Limb (tissue), 2 donors: ENCODE measurements at regions not wholly inside any gene's neighbourhood (a gene's known extent, or its start where the extent isn't known, plus 50 kb on each side); places are given as distances from the start of the nearest gene placed in this dataset.

Source experiments
- DNase-seq, 2 donors: peaks; one replicate each; pipeline ENCODE4 v3.0.0-alpha.2; 2016; ENCODE audit errors: extremely low spot score in 2 of 2

DNA sequence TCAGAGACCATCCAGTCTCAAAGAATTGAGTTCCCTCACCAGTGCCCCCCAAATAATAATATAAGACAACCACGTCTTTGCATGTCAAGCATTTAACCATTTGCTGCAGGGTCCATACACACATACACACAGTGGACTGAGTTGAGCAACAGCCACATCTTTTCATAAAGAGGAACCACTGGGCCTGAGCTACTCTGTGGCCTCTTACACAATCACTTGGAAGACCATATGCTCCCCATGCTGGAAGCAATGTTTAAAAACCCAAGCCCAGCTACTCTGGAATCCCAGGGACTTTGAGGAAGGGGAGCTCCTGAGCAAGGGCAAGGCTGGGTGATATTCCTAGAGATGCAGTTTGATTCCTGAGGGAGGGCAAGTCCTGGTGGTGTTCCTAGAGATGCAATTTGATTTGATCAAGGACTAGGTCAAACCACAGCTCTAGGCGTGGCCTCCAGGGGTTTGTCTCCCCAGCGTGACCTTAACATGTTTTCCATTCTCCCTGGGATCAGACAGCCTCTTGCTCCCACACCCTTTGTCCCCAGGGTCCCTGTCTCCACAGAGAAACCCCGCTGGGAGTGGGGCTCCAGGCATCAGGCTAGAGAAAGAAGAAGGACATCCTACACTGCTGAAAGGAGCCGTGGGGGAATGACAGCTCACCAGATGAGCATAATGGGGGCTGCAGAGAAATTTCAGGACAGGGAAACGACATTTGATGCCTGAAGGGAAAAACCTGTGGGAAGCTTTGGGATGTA is 376.2 kb upstream of the MGMT start:
- DNase-seq, result no peak

DNA sequence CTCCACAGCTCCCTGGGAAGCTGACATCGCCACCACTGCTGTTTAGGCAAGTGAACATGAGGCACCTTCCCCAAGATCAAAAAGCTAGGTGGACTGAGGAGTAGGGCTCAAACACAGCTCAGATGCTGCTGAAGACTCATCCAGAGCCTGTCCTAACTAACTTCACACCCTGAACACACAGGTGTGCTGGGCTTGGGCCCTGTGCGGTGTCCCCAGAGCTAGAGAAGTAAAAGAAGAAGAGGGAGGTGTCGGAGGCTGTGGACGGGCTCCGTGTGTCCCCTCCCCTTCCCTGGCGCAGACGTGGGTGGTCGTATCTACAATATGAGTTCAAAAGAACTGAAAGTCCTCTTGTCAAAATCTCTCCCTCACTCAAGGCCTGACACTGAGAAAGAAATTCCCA is 373.4 kb upstream of the MGMT start:
- no peak for DNase-seq

DNA sequence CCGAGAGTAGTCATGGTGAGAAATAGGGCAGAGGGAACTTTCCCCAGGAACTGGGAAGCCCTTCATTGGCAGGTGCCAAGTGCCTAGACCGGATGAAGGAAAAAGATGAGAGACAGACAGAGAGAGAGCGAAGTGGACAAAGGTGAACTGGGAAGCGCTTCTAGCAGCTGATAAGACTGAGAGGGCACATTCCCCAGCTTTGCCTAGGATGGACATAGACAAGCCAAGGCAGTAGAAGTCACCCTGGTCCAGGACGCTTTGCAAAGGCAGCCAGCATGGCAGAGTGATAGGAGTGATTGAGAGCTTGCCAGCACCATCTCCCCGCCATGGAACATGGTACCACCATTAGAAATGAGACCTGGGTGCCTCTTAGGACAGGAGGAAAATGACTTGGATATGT is 372.8 kb upstream of the MGMT start:
- no peak for DNase-seq

DNA sequence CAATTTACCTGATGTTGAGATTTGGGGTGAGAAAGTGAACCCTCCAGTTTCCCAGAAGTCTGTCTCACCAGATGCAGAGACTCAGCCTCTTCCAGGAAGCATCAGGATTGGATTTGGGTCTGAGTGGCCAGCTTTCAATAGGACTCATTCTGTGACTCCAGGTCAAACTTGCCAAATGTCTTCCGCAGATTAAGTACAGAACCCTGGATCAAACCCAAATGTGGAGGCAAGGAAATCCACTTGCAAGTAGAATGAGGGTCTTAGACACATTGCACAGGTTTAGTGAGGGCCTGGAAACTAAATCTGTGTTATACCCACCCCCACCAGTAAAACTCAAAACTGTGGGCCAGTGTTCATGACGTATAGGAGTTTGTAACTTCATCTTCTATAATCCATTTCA is 372.2 kb upstream of the MGMT start:
- no peak for DNase-seq

DNA sequence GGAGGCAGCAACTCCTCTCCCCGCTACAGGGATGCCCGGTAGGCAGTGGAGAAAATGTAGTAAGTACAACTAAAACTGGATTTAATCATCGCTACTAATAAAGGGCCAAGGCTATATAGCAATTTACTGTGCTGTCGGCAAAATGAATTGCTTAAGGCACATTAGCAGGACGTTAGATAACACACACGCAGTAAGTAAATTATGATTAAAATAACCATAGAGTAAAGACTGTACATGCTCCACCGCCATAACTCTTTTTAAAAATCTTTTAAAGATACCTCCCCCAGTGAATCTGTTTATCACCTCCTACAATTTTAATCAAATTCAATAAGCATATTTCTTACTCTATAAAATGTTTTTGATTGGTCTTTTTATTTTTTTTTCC is 371.4 kb upstream of the MGMT start:
- no peak for DNase-seq

DNA sequence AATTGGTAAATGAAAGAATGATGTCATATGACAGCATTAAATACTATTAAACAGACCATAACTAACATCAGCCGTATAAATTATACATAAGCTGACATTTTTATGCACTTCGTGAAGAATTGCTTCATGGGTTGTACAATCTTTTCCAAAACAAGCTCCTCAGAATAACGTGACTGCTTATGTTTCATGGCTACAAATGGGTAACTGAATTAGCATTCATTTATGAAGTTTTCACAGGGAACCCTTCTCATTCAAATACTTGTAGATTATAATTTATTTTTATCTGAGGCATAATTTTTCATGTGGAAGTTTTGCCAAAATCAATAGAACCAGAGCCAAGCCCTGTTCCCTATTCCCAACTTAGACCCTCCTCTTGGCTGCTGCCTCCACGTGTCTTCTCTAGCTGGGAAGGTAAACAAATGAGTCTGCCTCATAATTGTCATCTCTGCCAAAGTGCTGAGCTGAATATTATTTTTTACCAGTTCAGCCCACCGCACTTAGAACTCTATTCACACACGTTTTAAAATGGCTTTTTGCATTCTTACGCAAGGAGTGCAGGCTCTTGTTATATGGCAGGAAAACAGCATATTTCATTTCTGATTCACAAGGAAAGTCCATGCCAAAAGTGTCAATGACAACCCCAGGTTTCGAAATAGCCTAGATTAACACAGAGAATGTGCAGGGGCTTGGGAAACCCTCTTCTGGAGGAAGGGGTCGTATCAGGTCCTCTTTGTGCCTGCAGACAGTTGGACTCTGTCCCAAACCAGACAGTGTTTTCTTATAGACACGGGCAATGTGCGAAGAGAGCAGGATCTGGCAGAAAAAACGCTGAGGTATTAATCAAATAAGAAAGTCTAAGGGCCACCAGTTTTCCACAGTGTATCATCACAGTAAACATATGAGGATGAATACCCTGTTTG is 370.7 kb upstream of the MGMT start:
- DNase-seq, result peak in 1 of 2 donors; percentile 79

DNA sequence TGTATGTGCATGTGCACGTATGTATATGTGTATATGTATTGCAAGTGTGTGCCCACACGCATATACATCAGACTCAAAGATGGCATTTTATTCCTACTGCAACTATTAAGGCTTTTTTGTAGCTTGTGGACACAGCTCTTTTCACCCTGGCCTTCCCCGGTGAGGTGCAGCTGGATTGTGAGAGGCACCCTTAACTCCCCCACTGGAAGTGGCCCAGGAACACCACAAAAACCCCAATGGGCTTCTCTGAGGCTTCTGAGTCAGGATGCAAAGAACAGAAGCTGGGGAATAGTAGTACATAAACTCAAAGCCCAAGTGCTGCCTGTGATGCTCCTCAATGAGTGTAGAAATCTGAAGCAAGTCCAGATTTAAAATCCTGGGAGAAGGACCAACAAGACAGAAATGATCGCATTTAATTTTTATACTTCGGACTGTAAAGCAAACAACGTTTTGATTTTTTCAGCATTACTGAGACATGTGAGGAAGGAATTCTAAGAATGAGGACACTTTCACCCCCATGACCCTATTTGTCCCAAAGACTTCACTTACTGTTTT is 369.2 kb upstream of the MGMT start:
- no peak for DNase-seq

DNA sequence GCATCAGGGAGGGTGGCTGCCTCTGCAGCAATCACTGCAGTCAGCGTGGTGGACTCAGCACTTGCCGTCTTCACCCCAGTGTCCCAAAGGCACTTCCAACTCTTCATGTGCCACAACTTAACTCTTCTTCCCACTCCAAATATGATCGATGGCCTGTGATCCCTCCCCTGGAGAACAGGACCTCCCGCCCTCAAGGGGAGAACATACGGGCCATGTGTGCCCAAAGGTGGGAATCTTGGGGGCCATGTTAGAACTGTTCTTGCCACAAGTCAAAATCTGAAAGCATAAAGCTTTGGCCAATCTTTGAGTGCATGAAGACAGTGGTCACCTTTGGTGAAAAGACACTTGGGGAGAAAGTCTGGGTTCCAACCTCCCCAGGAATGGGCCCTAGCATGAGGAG is 368.5 kb upstream of the MGMT start:
- DNase-seq, result no peak

DNA sequence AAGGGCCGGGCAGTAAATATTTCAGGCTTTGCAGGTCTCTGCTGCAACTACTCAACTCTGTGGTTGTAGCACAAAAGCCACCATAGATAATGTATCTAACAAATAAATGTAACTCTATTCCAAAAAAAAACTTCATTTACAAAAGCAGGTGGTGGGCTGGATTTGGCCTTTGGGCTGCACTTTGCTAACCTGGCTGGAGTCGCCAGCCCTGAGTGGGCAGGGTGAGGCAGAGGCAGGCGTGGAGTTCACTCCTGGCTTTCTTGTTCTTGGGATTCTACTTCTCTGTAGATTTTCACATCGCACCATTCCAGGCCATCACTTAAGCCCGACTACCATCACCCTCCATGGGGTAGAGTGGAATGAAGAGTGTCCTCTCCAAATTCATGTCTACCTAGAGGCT is 367.6 kb upstream of the MGMT start:
- DNase-seq, result no peak

DNA sequence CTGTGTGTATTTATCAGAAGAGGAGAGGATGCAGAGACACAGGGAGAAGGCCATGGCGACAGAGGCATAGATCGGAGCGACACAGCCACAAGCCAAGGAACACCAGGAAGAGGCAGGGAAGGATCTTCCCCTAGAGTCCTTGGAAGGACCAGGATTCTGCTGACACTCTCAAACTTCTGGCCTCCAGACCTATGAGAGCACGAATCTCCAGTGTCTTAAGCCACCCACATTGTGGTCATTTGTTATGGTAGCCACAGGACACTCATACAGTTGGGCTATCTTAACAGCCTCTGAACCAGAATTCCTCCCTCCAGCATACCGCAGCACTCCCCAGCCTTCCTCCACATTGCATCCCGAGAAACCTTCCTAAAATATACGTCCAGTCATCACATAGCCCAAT is 367.0 kb upstream of the MGMT start:
- DNase-seq, result no peak

DNA sequence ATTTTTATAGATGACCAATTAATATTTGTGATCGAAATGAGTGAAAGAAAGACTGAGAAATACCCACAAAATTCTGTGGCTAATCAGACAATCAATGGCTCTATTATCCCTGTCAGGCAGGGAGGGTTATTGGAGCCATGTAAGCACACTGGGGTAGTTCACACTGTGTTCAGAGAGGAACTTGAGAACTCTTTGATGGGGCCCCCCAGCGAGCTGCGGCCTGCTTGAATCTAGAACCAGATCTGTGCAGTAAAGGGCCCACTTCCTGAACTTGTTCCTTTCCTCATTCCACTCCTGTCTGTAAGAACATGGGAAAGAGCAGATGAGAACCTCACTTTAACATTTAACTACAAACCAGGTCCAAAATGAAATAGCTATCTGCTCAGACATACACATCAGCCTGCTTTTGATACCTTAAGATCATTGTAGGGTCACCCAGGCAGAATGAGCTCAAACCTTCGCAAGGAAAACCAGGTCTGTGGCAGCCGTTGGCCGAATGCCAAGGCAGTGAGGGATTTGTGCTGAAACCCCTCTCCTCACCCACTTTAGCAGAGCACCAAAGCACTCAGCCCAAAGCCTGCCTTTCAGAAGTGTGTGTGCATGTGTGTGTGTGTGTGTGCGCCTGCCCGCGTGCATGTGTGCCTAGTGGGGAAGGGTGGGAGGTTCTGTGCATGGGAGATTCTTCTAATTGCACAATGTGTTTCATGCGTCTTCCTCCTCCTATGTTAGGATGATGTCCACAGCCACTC is 365.6 kb upstream of the MGMT start:
- peak in 1 of 2 donors; percentile 60 for DNase-seq

DNA sequence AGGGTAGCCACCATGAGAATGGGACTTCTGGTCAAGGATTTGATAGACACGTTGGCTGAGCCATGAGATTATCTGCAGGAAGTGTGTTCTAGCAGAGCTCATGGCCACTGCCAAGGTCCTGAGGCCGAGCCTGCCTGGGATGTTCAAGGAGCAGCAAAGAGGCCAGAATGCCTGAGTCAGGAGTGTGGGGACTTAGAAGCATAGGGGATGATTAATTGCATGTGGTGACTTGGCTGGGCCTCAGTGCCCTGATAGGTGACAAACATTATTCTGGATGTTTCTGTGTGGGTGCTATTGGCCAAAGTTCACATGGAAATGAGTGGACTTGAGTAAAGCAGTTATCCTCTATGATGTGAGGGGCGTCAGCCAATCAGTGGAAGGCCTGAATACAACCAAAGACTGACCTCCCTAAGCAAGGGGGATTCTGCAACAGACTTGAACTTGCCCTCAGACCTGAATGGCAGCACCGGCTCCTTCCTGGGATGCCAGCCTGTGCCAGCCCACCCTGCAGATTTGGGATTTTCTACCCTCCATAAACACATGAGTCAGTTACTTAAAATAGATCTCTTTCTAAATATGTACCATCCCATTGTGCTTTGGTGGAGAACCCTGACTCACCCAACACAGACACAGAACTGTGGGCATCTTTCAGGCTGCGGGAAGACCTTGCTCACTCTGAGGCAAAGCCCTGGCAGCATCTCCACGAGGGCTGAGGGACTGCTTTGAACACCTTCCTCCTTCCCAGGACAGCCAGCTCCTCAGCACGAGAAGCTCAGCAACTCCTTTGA is 363.9 kb upstream of the MGMT start:
- no peak for DNase-seq

DNA sequence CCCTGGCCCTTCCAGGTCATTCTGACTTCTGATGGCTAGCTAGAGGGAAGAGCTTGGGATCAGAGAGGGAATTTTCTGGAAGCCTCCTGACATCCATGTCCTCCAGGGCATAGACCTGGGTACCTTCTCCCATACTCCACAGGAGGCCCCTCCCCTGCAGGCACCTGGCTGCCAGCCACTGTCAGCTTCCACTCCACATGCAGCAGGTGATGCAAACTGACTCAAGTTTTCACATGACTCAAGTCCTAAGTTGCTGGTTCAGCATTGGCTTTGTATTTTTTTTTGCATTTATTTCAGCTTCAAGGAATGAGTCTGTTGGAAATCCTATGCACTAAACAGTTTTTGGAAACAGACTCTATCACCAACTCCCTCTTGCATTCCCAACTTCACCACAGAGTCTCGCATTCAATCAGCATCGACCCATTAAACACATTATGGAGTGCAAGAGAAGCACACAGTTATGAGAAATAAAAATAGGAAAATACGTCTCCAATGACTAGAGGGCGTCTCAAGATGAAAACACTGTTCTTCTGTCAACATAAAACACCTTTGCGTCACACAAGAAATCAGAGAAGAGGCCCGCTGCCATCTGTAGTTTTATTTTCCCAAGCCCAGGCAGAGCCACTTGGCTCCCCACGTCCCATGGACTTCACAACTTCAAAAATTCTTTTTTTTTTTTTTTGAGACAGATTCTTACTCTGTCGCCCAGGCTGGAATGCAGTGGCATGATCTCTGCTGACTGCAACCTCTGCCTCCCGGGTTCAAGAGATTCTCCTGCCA is 362.6 kb upstream of the MGMT start:
- DNase-seq, result no peak

DNA sequence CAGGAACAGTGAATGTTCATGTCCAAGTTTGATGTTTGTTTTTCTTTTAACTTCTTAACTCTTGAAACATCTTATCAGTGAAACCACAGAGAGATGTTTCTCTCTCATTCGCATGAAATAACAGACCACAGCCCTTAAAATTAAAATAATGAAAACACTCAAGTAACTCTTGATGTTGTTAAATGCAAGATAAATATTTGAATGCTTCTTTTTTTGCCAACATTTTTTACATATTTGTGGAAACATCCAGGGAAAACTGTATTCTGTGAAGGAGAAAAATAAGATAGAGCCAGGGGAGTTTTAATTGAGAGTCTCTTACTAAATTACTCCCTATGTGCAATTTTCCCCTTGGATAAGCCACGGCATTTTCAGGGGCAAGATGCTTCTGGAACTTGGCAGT is 361.8 kb upstream of the MGMT start:
- DNase-seq, result no peak

DNA sequence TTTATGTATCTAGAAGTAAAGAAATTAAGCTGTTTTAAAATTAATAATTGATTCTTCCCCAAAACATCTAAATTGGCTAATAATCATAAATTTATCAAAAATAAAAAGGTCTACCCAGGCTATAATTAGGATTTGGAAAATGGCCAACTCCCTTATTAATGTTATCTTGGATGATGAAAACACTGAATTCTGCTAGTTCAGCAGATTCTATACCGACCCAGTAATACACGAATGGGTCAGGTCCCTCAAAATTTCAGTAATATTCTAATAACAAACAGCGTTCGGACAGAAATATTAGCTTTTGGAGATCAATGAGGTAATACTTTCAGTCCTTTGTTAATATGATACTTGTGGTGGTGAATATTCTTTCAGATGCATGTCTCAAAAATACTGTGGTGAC is 360.7 kb upstream of the MGMT start:
- no peak for DNase-seq

DNA sequence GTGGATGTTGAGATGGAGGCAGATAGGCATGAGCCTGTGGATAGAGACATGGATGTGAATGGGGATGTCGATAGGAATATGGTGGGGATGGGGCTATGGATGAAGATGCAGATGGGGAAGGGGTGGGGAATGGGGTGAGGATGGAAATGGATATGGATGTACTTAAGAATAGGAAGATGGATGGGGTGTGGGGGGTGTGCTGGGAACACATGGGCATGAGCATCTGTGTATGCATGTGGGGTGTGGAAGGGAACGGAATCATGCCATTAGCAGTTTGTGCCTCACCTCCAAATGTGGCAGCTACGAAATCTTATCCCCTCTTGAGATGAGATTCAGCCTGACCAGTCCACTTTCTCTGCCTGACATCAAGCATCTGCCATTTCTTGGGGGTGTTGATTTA is 359.5 kb upstream of the MGMT start:
- DNase-seq, result no peak

DNA sequence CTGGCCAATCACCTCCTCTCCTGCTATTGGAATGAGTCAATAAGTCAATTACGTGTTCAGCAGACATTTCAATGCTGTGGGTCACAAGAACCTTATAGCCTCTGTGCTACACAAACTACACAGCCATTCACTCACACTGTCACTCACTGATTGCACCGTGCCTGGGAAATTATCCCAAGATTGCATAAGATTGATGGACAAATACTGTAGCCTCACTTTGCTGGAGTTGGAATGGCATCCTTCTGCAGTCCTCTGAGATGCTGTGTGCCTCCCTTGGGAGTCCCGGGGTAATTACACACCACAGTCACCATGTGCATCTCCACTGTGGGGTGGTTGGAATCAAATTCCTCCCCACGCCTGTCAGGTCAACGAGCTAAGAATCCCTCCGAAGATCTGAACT is 358.7 kb upstream of the MGMT start:
- DNase-seq, result no peak

DNA sequence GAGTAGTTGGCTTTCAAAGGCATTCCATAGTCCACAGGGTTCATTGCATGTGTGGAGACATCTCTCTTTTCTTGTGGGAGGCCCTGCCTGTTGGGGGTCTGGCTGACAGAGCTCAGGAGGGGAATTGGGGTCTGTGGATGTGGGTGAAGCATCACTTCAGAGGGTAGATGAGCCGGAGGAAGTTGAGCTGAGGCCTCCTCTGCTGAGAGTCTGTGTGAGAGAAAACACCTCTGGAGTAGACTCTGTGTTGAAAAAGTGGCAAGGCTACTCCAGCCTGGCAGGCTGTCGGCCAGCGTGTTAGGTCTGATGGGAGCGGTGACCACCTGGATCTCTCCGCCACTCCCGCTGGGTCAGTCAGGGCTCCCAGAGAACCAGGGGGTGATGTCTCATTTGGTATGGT is 358.0 kb upstream of the MGMT start:
- DNase-seq, result no peak

DNA sequence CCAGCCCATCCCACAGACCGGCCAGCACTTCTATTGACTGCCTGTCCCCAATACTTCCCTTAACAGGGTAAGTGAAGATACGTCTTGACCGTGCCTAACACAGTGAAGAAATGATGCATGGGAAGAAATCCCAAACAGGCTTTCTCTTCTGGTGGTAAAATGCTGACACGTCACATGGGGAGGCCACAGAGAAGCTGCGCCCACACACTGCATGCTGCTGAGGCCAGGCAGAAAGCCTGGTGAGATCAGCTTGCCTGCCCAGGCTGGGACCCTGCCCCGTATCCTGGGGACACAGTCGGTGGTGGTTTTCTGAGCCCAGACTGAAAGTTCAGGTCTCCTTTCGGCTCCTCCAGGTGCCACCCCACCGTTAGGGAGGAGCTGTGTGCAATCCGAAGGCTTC is 356.3 kb upstream of the MGMT start:
- DNase-seq, result no peak

DNA sequence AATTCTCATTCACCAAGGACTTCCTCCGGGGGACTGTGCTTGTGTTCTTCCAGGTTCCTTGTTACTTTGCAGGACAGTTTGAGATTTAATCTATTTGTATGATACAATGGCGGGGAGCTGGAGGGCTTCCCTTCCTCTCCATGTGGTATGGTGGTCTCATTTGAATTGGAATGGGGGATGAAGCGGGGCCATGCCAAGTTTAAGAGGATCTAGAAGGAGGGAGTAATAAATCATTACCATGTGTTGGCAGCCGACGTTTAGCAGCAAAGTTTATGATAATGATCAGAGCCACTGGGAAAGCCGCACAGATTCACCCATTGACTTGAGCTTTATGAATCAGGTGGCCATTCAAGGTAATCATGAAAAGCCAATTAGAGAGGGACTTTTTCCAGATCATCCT is 355.1 kb upstream of the MGMT start:
- DNase-seq, result no peak
